ENCODE measurements at regions not wholly inside any gene's neighbourhood (a gene's known extent, or its start where the extent isn't known, plus 50 kb on each side); places are given as distances from the start of the nearest gene placed in this dataset.

DNA sequence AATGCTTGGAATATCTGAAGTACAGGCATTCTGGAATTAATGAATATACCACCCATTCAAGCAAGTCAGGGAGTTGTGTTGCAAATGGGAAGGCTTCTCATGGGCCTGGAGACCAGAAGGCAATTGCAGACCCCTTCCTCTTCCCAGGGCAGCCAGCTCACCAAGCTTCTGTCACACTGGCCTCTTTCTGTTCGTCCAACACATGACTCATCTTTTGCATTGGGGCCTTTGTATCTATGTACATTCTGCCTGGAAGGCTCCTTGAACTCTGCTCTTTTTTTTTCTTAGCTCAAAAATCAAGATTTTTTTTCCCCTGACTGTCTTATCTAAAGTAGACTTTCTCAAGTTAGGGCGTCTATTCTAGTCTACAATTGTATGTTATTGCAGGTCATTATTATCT lies 132.9 kb upstream of the MYLIP start:
- H3K4me1 Mint-ChIP-seq, result peaks cover 31 to 38% of the 10 kb centered on the region in 2 experiments
- no peak overlapping the region for H3K18ac ChIP-seq (ENCODE audit: insufficient read length, low read depth, low read length)
- H3T11ph ChIP-seq (ENCODE audit: low read length), result no peak overlapping the region
- H2BK5ac ChIP-seq (ENCODE audit: insufficient read length, low read length), result no peak overlapping the region
- no peaks in the 10 kb centered on the region for H3K79me1 ChIP-seq (ENCODE audit: insufficient read depth, low read depth, low read length, poor library complexity, severe bottlenecking)
- H3K23me2 ChIP-seq (ENCODE audit: insufficient read length, low read depth, low read length, poor library complexity, severe bottlenecking), result no peaks in the 10 kb centered on the region
- no peak overlapping the region for H3K27ac ChIP-seq (ENCODE audit: insufficient read length, low read depth, low read length)
- no peak overlapping the region for H2BK20ac ChIP-seq (ENCODE audit: low read depth, low read length, poor library complexity, severe bottlenecking)
- H2AFZ ChIP-seq (ENCODE audit: low read length), result no peak overlapping the region
- H2BK12ac ChIP-seq (ENCODE audit: insufficient read length, low read depth, low read length), result no peak overlapping the region
- no peak overlapping the region for H3K27ac Mint-ChIP-seq
- H3K4ac ChIP-seq (ENCODE audit: low read depth, low read length), result no peak overlapping the region
- H4K5ac ChIP-seq (ENCODE audit: insufficient read length, low read depth, low read length), result no peak overlapping the region
- no peak for DNase-seq
- H3K9me3 Mint-ChIP-seq, result no peaks in the 10 kb centered on the region
- H4K91ac ChIP-seq (ENCODE audit: insufficient read length, low read depth, low read length), result no peak overlapping the region
- no peaks in the 10 kb centered on the region for H3K36me3 Mint-ChIP-seq (ENCODE audit: insufficient read depth in 1 of 3, low read depth in 3 of 3)
- WGBS (ENCODE audit: extremely low coverage, insufficient read length, low lambda C conversion rate), result no CpG with 5 or more reads among the region's 2 CpGs
- no peaks in the 10 kb centered on the region for H4K20me1 ChIP-seq (ENCODE audit: control insufficient read depth, insufficient read depth, insufficient read length)
- no peaks in the 10 kb centered on the region for H3K27me3 Mint-ChIP-seq (ENCODE audit: low read depth)
- no peaks in the 10 kb centered on the region for H3K27me3 ChIP-seq (ENCODE audit: insufficient read depth, low read length)
- H3K23ac ChIP-seq (ENCODE audit: insufficient read length, low read depth, low read length), result no peak overlapping the region
- no peak overlapping the region for H4K8ac ChIP-seq (replicated peaks; ENCODE audit: insufficient read length, low read depth, low read length)
- peaks cover 7% of the 10 kb centered on the region; the same call in 1 of the 2 replicates for H3K4me1 ChIP-seq (ENCODE audit: insufficient read depth, low read length)
- no peak overlapping the region for H2AK5ac ChIP-seq (ENCODE audit: insufficient read length, low read length)
- H3K4me2 ChIP-seq (ENCODE audit: insufficient read depth, insufficient read length, low read length), result no peak overlapping the region
- H3K4me3 Mint-ChIP-seq, result no peak overlapping the region
- TF ChIP-seq, protein P1, sequence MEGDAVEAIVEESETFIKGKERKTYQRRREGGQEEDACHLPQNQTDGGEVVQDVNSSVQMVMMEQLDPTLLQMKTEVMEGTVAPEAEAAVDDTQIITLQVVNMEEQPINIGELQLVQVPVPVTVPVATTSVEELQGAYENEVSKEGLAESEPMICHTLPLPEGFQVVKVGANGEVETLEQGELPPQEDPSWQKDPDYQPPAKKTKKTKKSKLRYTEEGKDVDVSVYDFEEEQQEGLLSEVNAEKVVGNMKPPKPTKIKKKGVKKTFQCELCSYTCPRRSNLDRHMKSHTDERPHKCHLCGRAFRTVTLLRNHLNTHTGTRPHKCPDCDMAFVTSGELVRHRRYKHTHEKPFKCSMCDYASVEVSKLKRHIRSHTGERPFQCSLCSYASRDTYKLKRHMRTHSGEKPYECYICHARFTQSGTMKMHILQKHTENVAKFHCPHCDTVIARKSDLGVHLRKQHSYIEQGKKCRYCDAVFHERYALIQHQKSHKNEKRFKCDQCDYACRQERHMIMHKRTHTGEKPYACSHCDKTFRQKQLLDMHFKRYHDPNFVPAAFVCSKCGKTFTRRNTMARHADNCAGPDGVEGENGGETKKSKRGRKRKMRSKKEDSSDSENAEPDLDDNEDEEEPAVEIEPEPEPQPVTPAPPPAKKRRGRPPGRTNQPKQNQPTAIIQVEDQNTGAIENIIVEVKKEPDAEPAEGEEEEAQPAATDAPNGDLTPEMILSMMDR (conservative IDR thresholded peaks at IDR 0.05), result no peak
- no peaks in the 10 kb centered on the region for H3K9me3 ChIP-seq (ENCODE audit: control insufficient read depth, low read depth, low read length)
- no peak overlapping the region for H3K9ac ChIP-seq (ENCODE audit: extremely low read depth, insufficient read length, low read length)
- H2BK120ac ChIP-seq (ENCODE audit: low read depth, low read length, poor library complexity, severe bottlenecking), result no peak overlapping the region
- no peak overlapping the region for H2BK15ac ChIP-seq (ENCODE audit: low read depth, low read length)
- no peak overlapping the region for H3K56ac ChIP-seq (ENCODE audit: insufficient read length, low read depth, low read length)
- H3K14ac ChIP-seq (ENCODE audit: insufficient read depth, low read length), result no peak overlapping the region
- no peaks in the 10 kb centered on the region for H3K79me2 ChIP-seq (ENCODE audit: insufficient read depth, low read length)
